ENCODE measurements at regions not wholly inside any gene's neighbourhood (a gene's known extent, or its start where the extent isn't known, plus 50 kb on each side); places are given as distances from the start of the nearest gene placed in this dataset.
"Not testable (repeated sequence)": the region's sequence is repeated elsewhere in the genome, so short reads cannot be mapped to it uniquely, and the experiment has no call there.

- no peak for TF ChIP-seq E2F1 (CRISPR knock-in tag; IDR thresholded peaks at IDR 0.05)
- no peak for TF ChIP-seq ARID4B (CRISPR knock-in tag; IDR thresholded peaks at IDR 0.05; ENCODE audit: borderline replicate concordance)
These were observed 270.8 kb downstream of the CD83 start (continued) for GRCh38 chr6:14388371-14388770.

GRCh38 chr6:14389776-14390175, 272.2 kb downstream of the CD83 start:
- H3K4me3 Mint-ChIP-seq; POLR2A ChIA-PET; ATAC-seq; DNase-seq (ENCODE audit: low spot score); H3K27me3 Mint-ChIP-seq (ENCODE audit: low read depth); H3K27ac Mint-ChIP-seq; H3K9me3 Mint-ChIP-seq; CTCF ChIA-PET: not testable (repeated sequence)
- Mint-ChIP-seq H3K4me1 (peaks cover 38% of the 10 kb centered on the region), H3K36me3 (peaks cover 11% of the 10 kb centered on the region)

- H3K4me1 Mint-ChIP-seq = peaks cover 31% of the 10 kb centered on the region
- no peak for DNase-seq (ENCODE audit: low spot score)
- H3K4me3 Mint-ChIP-seq = no peak overlapping the region
- peaks cover 4% of the 10 kb centered on the region; the same call in 1 of the 2 replicates for H3K9me3 Mint-ChIP-seq
- no peaks in the 10 kb centered on the region; the same call in 1 of the 2 replicates for H3K27me3 Mint-ChIP-seq (ENCODE audit: low read depth)
- peaks cover 11% of the 10 kb centered on the region for H3K36me3 Mint-ChIP-seq
- H3K27ac Mint-ChIP-seq = no peak overlapping the region
- ChIA-PET CTCF (no interaction called here), POLR2A (no interaction called here)
- no peak for ATAC-seq
- TF ChIP-seq RORB (CRISPR knock-in tag; IDR thresholded peaks at IDR 0.05) (no peak), E2F4 (CRISPR knock-in tag; IDR thresholded peaks at IDR 0.05; ENCODE audit: borderline replicate concordance, low read depth) (no peak), ZNF512 (CRISPR knock-in tag; IDR thresholded peaks at IDR 0.05; ENCODE audit: borderline replicate concordance) (no peak), ZNF138 (CRISPR knock-in tag; conservative IDR thresholded peaks at IDR 0.05) (no peak), NFE2L1 (CRISPR knock-in tag; IDR thresholded peaks at IDR 0.05) (no peak), ETV6 (CRISPR knock-in tag; IDR thresholded peaks at IDR 0.05) (no peak), ARID4B (CRISPR knock-in tag; IDR thresholded peaks at IDR 0.05; ENCODE audit: borderline replicate concordance) (no peak), ZNF232 (CRISPR knock-in tag; IDR thresholded peaks at IDR 0.05) (no peak), ZSCAN18 (CRISPR knock-in tag; IDR thresholded peaks at IDR 0.05) (no peak), IRF1 (CRISPR knock-in tag; IDR thresholded peaks at IDR 0.05) (no peak), ZNF396 (CRISPR knock-in tag; IDR thresholded peaks at IDR 0.05; ENCODE audit: borderline replicate concordance) (no peak), FOXJ3 (CRISPR knock-in tag; IDR thresholded peaks at IDR 0.05; ENCODE audit: borderline replicate concordance) (no peak), NFYB (CRISPR knock-in tag; conservative IDR thresholded peaks at IDR 0.05; ENCODE audit: low read depth) (no peak), RELA (CRISPR knock-in tag; IDR thresholded peaks at IDR 0.05; ENCODE audit: borderline replicate concordance) (no peak), HMGXB4 (CRISPR knock-in tag; IDR thresholded peaks at IDR 0.05) (no peak)
These were observed 273.2 kb downstream of the CD83 start for GRCh38 chr6:14390805-14391204.
